ENCODE measurements at regions not wholly inside any gene's neighbourhood (a gene's known extent, or its start where the extent isn't known, plus 50 kb on each side); places are given as distances from the start of the nearest gene placed in this dataset.
A peak's percentile ranks its signal among the peaks of the same experiment; 100 is the strongest.

DNA sequence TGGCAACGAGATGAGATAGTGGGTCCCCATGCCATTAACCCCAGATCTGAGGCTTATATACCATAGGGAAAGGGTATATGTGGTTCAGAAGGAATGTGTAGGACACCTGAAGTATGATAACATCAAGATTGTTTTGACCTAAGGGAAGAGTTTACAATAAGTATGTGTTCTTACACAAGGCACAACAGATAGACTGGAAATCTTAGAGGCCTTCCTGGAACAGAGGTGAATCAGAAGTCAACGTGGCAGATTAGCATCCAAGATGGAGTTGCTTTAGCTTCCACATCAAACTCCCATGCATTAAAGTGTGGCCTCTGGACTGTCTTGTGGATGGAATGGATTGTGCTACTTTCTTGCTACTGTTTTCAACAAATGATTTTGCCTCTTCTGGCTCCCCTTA, 116.6 kb upstream of the NT5C1B start:
- H3K9me3 Mint-ChIP-seq: peaks cover 0 to 5% (median 0%) of the 10 kb centered on the region in 11 donors
- peaks cover 0 to 11% (median 0%) of the 10 kb centered on the region in 5 donors for H3K36me3 Mint-ChIP-seq
- Histone ChIP-seq H3K4me3 (ENCODE audit: low read length) (no peak overlapping the region), H3K9me3 (ENCODE audit: control insufficient read depth in 2 of 3, low read length in 3 of 3) (no peaks in the 10 kb centered on the region), H3K36me3 (ENCODE audit: control insufficient read depth in 2 of 3, insufficient read depth in 3 of 3, low read length in 3 of 3) (no peaks in the 10 kb centered on the region), H3K27me3 (ENCODE audit: control insufficient read depth in 2 of 2, insufficient read depth in 2 of 2, low read length in 2 of 2) (no peaks in the 10 kb centered on the region), H3K27ac (ENCODE audit: low read depth, low read length) (no peak overlapping the region), H3K4me1 (ENCODE audit: control insufficient read depth in 2 of 2, insufficient read depth in 2 of 2, low read length in 2 of 2) (no peaks in the 10 kb centered on the region)
- ATAC-seq: no peak
- H3K27ac Mint-ChIP-seq: no peak overlapping the region
- CTCF ChIA-PET: no interaction called here
- H3K4me1 Mint-ChIP-seq: peaks cover 0 to 8% (median 3%) of the 10 kb centered on the region in 7 donors
- intact Hi-C loops (cut with micrococcal nuclease): no loop called here
- no peak for DNase-seq
- no peak overlapping the region for H3K4me3 Mint-ChIP-seq
- no peaks in the 10 kb centered on the region for H3K27me3 Mint-ChIP-seq
- POLR2A ChIA-PET: no interaction called here

DNA sequence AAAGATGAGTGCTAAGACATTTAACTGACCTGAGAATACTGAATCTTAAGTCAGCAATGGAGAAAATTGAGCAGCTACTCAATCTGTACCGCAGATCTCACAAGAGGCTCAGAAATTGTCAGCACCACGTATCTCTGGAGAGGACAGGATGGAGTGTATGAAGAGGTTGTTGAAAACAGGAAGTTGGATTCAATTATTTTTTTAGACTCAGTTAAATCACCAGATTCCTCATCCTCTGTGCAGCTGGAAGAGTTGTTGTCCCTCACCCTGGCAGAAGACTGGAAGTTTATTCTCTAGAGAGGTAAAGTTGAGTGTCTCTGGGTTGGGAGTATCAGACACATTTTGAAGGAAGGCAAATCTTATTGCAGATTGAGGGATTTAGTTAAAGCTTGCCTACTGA, 114.9 kb upstream of the NT5C1B start:
- H3K4me1 ChIP-seq (ENCODE audit: control insufficient read depth in 2 of 2, insufficient read depth in 2 of 2, low read length in 2 of 2): no peaks in the 10 kb centered on the region
- no peak overlapping the region for H3K4me3 ChIP-seq (ENCODE audit: low read length)
- Mint-ChIP-seq H3K4me1 (peaks cover 0 to 8% (median 3%) of the 10 kb centered on the region in 7 donors), H3K27ac (no peak overlapping the region), H3K36me3 (peaks cover 0 to 9% (median 0%) of the 10 kb centered on the region in 5 donors), H3K27me3 (no peaks in the 10 kb centered on the region), H3K4me3 (no peak overlapping the region), H3K9me3 (peaks cover 0 to 1% (median 0%) of the 10 kb centered on the region in 11 donors)
- no peaks in the 10 kb centered on the region for H3K27me3 ChIP-seq (ENCODE audit: control insufficient read depth in 2 of 2, insufficient read depth in 2 of 2, low read length in 2 of 2)
- POLR2A ChIA-PET: no interaction called here
- no peaks in the 10 kb centered on the region for H3K36me3 ChIP-seq (ENCODE audit: control insufficient read depth in 2 of 3, insufficient read depth in 3 of 3, low read length in 3 of 3)
- DNase-seq: no peak
- intact Hi-C loops (cut with micrococcal nuclease): no loop called here
- CTCF ChIA-PET: no interaction called here
- no peak for ATAC-seq
- H3K27ac ChIP-seq (ENCODE audit: low read depth, low read length): no peak overlapping the region
- H3K9me3 ChIP-seq (ENCODE audit: control insufficient read depth in 2 of 3, low read length in 3 of 3): no peaks in the 10 kb centered on the region

DNA sequence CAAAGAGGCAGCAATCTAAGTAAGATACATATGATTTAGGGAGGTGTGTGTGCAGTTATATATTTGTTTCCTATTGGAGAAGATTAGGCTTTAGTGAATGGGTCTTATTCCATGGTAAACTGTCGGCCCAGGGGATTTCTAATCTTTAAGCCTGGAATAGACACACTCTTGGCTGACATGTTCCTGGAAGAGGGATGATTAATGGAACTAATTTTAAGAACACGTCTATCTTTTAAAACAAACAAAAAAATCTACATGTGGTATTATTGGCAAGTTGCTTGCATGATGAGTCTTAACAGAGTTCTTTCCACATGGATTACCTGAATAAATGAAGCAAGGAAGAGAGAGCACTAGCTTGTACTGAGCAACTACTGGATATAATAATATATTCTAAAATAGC, 114.2 kb upstream of the NT5C1B start:
- no peaks in the 10 kb centered on the region for H3K27me3 ChIP-seq (ENCODE audit: control insufficient read depth in 2 of 2, insufficient read depth in 2 of 2, low read length in 2 of 2)
- H3K27ac ChIP-seq (ENCODE audit: low read depth, low read length): no peak overlapping the region
- ChIA-PET POLR2A (no interaction called here), CTCF (no interaction called here)
- H3K27me3 Mint-ChIP-seq: no peaks in the 10 kb centered on the region
- DNase-seq: no peak
- H3K27ac Mint-ChIP-seq: no peak overlapping the region
- H3K9me3 ChIP-seq (ENCODE audit: control insufficient read depth in 2 of 3, low read length in 3 of 3): no peaks in the 10 kb centered on the region
- no peaks in the 10 kb centered on the region for H3K36me3 ChIP-seq (ENCODE audit: control insufficient read depth in 2 of 3, insufficient read depth in 3 of 3, low read length in 3 of 3)
- peaks cover 0 to 1% (median 0%) of the 10 kb centered on the region in 11 donors for H3K9me3 Mint-ChIP-seq
- peaks cover 0 to 8% (median 3%) of the 10 kb centered on the region in 7 donors for H3K4me1 Mint-ChIP-seq
- no peak for ATAC-seq
- no peak overlapping the region for H3K4me3 ChIP-seq (ENCODE audit: low read length)
- H3K4me3 Mint-ChIP-seq: no peak overlapping the region
- H3K4me1 ChIP-seq (ENCODE audit: control insufficient read depth in 2 of 2, insufficient read depth in 2 of 2, low read length in 2 of 2): no peaks in the 10 kb centered on the region
- intact Hi-C loops (cut with micrococcal nuclease): no loop called here
- peaks cover 0 to 8% (median 0%) of the 10 kb centered on the region in 5 donors for H3K36me3 Mint-ChIP-seq

DNA sequence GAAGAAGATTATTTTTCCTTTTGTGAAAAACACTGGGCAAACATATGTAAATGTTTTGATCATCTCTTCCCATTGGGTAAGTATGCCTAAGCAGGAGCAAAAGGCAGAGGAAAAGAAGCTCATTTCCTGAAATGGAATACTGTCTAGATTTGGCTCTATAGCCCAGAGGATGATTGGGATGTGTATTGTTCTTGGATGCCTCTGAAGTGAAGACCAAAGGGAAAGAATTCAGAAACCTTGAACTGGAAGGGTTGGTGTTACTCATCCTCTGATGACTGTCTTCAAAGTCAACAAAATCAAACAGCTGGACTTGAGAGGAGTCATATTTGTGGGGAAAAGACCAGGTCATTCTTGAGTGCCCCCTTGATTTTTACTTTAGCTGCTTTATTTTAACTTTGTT, 112.6 kb upstream of the NT5C1B start:
- Mint-ChIP-seq H3K9me3 (no peaks in the 10 kb centered on the region), H3K4me3 (no peak overlapping the region), H3K27me3 (no peaks in the 10 kb centered on the region), H3K27ac (no peak overlapping the region), H3K4me1 (peaks cover 0 to 8% (median 3%) of the 10 kb centered on the region in 7 donors), H3K36me3 (peaks cover 0 to 8% (median 0%) of the 10 kb centered on the region in 5 donors)
- POLR2A ChIA-PET: no interaction called here
- H3K27me3 ChIP-seq (ENCODE audit: control insufficient read depth in 2 of 2, insufficient read depth in 2 of 2, low read length in 2 of 2): no peaks in the 10 kb centered on the region
- H3K9me3 ChIP-seq (ENCODE audit: control insufficient read depth in 2 of 3, low read length in 3 of 3): no peaks in the 10 kb centered on the region
- intact Hi-C loops (cut with micrococcal nuclease): no loop called here
- no peak for DNase-seq
- H3K4me3 ChIP-seq (ENCODE audit: low read length): no peak overlapping the region
- H3K36me3 ChIP-seq (ENCODE audit: control insufficient read depth in 2 of 3, insufficient read depth in 3 of 3, low read length in 3 of 3): no peaks in the 10 kb centered on the region
- no peak overlapping the region for H3K27ac ChIP-seq (ENCODE audit: low read depth, low read length)
- no peak for ATAC-seq
- no peaks in the 10 kb centered on the region for H3K4me1 ChIP-seq (ENCODE audit: control insufficient read depth in 2 of 2, insufficient read depth in 2 of 2, low read length in 2 of 2)
- CTCF ChIA-PET: no interaction called here

DNA sequence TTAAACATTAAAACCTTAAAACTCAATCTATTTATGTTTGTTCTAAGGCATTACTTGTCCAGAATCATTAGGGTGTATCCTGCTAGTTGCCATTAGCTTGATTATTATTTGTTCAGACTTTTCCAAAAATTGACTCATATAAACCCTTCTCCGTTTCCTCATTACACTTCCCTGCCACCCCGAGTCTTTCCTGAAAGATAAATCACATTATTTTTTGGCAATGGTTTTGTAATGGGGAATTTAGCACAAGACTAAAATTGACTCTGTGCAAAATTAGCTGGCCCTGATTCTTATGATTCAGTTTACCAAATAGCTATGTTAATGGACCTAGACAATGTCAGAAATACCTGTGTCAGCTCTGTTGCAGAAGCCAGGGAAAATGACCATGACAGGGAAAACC, 112.2 kb upstream of the NT5C1B start:
- ChIA-PET POLR2A (no interaction called here), CTCF (no interaction called here)
- ATAC-seq: no peak
- Histone ChIP-seq H3K9me3 (ENCODE audit: control insufficient read depth in 2 of 3, low read length in 3 of 3) (no peaks in the 10 kb centered on the region), H3K36me3 (ENCODE audit: control insufficient read depth in 2 of 3, insufficient read depth in 3 of 3, low read length in 3 of 3) (no peaks in the 10 kb centered on the region), H3K27me3 (ENCODE audit: control insufficient read depth in 2 of 2, insufficient read depth in 2 of 2, low read length in 2 of 2) (no peaks in the 10 kb centered on the region), H3K27ac (ENCODE audit: low read depth, low read length) (no peak overlapping the region), H3K4me1 (ENCODE audit: control insufficient read depth in 2 of 2, insufficient read depth in 2 of 2, low read length in 2 of 2) (no peaks in the 10 kb centered on the region), H3K4me3 (ENCODE audit: low read length) (no peak overlapping the region)
- peaks cover 0 to 12% (median 0%) of the 10 kb centered on the region in 5 donors for H3K36me3 Mint-ChIP-seq
- DNase-seq: no peak
- H3K4me3 Mint-ChIP-seq: no peak overlapping the region
- intact Hi-C loops (cut with micrococcal nuclease): no loop called here
- H3K9me3 Mint-ChIP-seq: peaks cover 0 to 3% (median 0%) of the 10 kb centered on the region in 11 donors
- no peaks in the 10 kb centered on the region for H3K27me3 Mint-ChIP-seq
- peaks cover 0 to 8% (median 3%) of the 10 kb centered on the region in 7 donors for H3K4me1 Mint-ChIP-seq
- H3K27ac Mint-ChIP-seq: no peak overlapping the region

DNA sequence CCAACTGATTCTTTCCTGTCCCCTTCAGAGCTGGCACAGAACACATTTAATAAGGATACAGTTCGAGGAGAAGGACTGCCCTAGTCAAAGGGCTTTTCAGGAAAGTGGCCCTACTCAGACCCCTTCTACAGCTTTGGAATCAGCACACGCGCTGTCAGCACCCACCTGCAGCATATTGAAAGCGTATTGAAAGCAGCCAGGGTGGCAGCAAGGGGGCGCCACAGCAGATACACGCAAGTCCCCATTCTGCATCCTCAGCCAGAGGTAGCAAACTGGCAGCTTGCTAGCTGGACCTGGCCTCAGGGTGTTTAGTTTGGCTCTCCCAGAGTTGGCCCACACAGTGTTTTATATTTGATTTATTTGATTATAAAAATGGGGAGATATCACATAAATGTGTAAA, 101.0 kb upstream of the NT5C1B start:
- Mint-ChIP-seq H3K36me3 (peaks cover 0 to 29% (median 20%) of the 10 kb centered on the region in 5 donors), H3K4me3 (no peak overlapping the region), H3K4me1 (no peaks in the 10 kb centered on the region), H3K9me3 (peaks cover 0 to 14% (median 4%) of the 10 kb centered on the region in 11 donors), H3K27me3 (no peaks in the 10 kb centered on the region), H3K27ac (no peak overlapping the region)
- POLR2A ChIA-PET: interaction anchor here (0.9 kb wide), 1 partner anchor 270 kb away, joined by 3 read pairs; no protein-coding TSS in a partner anchor
- H3K4me3 ChIP-seq (ENCODE audit: low read length): no peak overlapping the region
- H3K27me3 ChIP-seq (ENCODE audit: control insufficient read depth in 2 of 2, insufficient read depth in 2 of 2, low read length in 2 of 2): no peaks in the 10 kb centered on the region
- H3K27ac ChIP-seq (ENCODE audit: low read depth, low read length): no peak overlapping the region
- DNase-seq (no peak), ATAC-seq (no peak)
- no peaks in the 10 kb centered on the region for H3K4me1 ChIP-seq (ENCODE audit: control insufficient read depth in 2 of 2, insufficient read depth in 2 of 2, low read length in 2 of 2)
- H3K9me3 ChIP-seq (ENCODE audit: control insufficient read depth in 2 of 3, low read length in 3 of 3): no peaks in the 10 kb centered on the region
- H3K36me3 ChIP-seq (ENCODE audit: control insufficient read depth in 2 of 3, insufficient read depth in 3 of 3, low read length in 3 of 3): no peaks in the 10 kb centered on the region
- CTCF ChIA-PET: no interaction called here
- intact Hi-C loops (cut with micrococcal nuclease): no loop called here

DNA sequence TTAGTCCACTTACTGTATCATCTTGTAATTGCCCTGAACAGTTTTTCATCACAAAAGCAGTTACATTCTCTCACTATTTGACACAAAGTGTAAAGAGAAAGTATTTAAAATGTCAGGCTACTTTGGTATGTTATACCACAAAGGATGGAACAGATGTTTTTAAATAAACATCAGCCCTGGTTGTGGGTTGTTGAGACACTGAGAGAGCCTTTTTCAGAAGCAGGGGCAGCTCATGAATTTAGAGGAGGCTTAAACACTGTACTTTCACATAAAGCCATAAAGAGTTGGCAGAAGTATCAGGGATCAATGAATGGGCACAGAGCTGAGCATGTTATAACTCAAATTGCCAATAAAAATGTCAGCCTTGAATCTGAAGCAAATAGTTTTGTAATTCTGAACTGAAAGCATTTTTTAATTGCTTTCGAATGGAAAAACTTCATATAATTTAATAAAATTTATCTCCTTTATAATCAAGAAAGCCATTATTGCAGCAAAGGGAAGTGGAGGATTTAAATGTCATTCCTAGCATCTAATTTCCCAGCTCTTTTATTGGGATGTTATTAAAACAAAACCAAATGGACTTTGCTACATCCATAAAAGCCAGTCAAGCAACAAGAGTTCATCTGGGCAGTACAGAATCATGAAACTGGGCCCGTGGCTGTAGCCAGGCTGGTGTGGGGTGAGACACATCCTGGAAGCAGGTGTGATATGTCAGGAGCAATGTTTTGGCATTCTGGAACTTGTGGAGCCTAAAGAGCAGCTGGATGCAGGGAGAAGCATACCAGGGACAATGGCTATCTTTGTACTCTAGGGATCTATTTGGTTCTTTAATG, 95.1 kb upstream of the NT5C1B start:
- Mint-ChIP-seq H3K36me3 (peaks cover 0 to 29% (median 10%) of the 10 kb centered on the region in 5 donors), H3K27ac (peak overlapping the region in 1 of 9 donors; percentile 9), H3K4me3 (no peak overlapping the region), H3K27me3 (no peaks in the 10 kb centered on the region), H3K4me1 (peaks cover 3 to 23% (median 10%) of the 10 kb centered on the region in 7 donors), H3K9me3 (peaks cover 0 to 1% (median 0%) of the 10 kb centered on the region in 11 donors)
- Histone ChIP-seq H3K27me3 (ENCODE audit: control insufficient read depth in 2 of 2, insufficient read depth in 2 of 2, low read length in 2 of 2) (no peaks in the 10 kb centered on the region), H3K36me3 (ENCODE audit: control insufficient read depth in 2 of 3, insufficient read depth in 3 of 3, low read length in 3 of 3) (no peaks in the 10 kb centered on the region), H3K4me3 (ENCODE audit: low read length) (no peak overlapping the region), H3K4me1 (ENCODE audit: control insufficient read depth in 2 of 2, insufficient read depth in 2 of 2, low read length in 2 of 2) (no peaks in the 10 kb centered on the region), H3K9me3 (ENCODE audit: control insufficient read depth in 2 of 3, low read length in 3 of 3) (no peaks in the 10 kb centered on the region), H3K27ac (ENCODE audit: low read depth, low read length) (no peak overlapping the region)
- DNase-seq: no peak
- no peak for ATAC-seq
- CTCF ChIA-PET: no interaction called here
- POLR2A ChIA-PET: no interaction called here
- intact Hi-C loops (cut with micrococcal nuclease): no loop called here
